ENCODE measurements at regions not wholly inside any gene's neighbourhood (a gene's known extent, or its start where the extent isn't known, plus 50 kb on each side); places are given as distances from the start of the nearest gene placed in this dataset.

- Histone ChIP-seq H3K4me3 (ENCODE audit: low read length) (no peak overlapping the region), H3K4me1 (ENCODE audit: insufficient read depth, low read length) (no peaks in the 10 kb centered on the region), H3K27ac (ENCODE audit: low read length) (no peak overlapping the region), H3K36me3 (ENCODE audit: insufficient read depth, low read depth, low read length) (no peaks in the 10 kb centered on the region), H3K27me3 (ENCODE audit: insufficient read depth, low read length) (no peaks in the 10 kb centered on the region), H3K9ac (ENCODE audit: low read depth, low read length) (no peak overlapping the region), H3K9me3 (ENCODE audit: insufficient read depth, low read depth, low read length) (no peaks in the 10 kb centered on the region)
Observed at GRCh38 chr1:185492089-185492825, 175.2 kb upstream of the IVNS1ABP start.

GRCh38 chr1:185491604-185492003 lies 174.6 kb upstream of the IVNS1ABP start:
- Histone ChIP-seq H3K36me3 (ENCODE audit: insufficient read depth, low read depth, low read length) (no peaks in the 10 kb centered on the region), H3K4me3 (ENCODE audit: low read length) (no peak overlapping the region), H3K27me3 (ENCODE audit: insufficient read depth, low read length) (no peaks in the 10 kb centered on the region), H3K27ac (ENCODE audit: low read length) (no peak overlapping the region), H3K9me3 (ENCODE audit: insufficient read depth, low read depth, low read length) (no peaks in the 10 kb centered on the region), H3K4me1 (ENCODE audit: insufficient read depth, low read length) (no peaks in the 10 kb centered on the region), H3K9ac (ENCODE audit: low read depth, low read length) (no peak overlapping the region)

GRCh38 chr1:185490924-185491323 lies 173.9 kb upstream of the IVNS1ABP start:
- no peak overlapping the region for H3K4me3 ChIP-seq (ENCODE audit: low read length)
- H3K9me3 ChIP-seq (ENCODE audit: insufficient read depth, low read depth, low read length), result no peaks in the 10 kb centered on the region
- H3K36me3 ChIP-seq (ENCODE audit: insufficient read depth, low read depth, low read length), result no peaks in the 10 kb centered on the region
- no peak overlapping the region for H3K27ac ChIP-seq (ENCODE audit: low read length)
- no peak overlapping the region for H3K9ac ChIP-seq (ENCODE audit: low read depth, low read length)
- no peaks in the 10 kb centered on the region for H3K27me3 ChIP-seq (ENCODE audit: insufficient read depth, low read length)
- H3K4me1 ChIP-seq (ENCODE audit: insufficient read depth, low read length), result no peaks in the 10 kb centered on the region

- H3K4me3 ChIP-seq (ENCODE audit: low read length), result no peak overlapping the region
- no peaks in the 10 kb centered on the region for H3K9me3 ChIP-seq (ENCODE audit: insufficient read depth, low read depth, low read length)
- no peaks in the 10 kb centered on the region for H3K27me3 ChIP-seq (ENCODE audit: insufficient read depth, low read length)
- no peaks in the 10 kb centered on the region for H3K4me1 ChIP-seq (ENCODE audit: insufficient read depth, low read length)
- H3K36me3 ChIP-seq (ENCODE audit: insufficient read depth, low read depth, low read length), result no peaks in the 10 kb centered on the region
- H3K27ac ChIP-seq (ENCODE audit: low read length), result no peak overlapping the region
- no peak overlapping the region for H3K9ac ChIP-seq (ENCODE audit: low read depth, low read length)
Observed at GRCh38 chr1:185489406-185489805, 172.4 kb upstream of the IVNS1ABP start.

- Histone ChIP-seq H3K36me3 (ENCODE audit: insufficient read depth, low read depth, low read length) (no peaks in the 10 kb centered on the region), H3K27me3 (ENCODE audit: insufficient read depth, low read length) (no peaks in the 10 kb centered on the region), H3K4me1 (ENCODE audit: insufficient read depth, low read length) (no peaks in the 10 kb centered on the region), H3K27ac (ENCODE audit: low read length) (no peak overlapping the region), H3K4me3 (ENCODE audit: low read length) (no peak overlapping the region), H3K9ac (ENCODE audit: low read depth, low read length) (no peak overlapping the region), H3K9me3 (ENCODE audit: insufficient read depth, low read depth, low read length) (no peaks in the 10 kb centered on the region)
Observed at GRCh38 chr1:185488808-185489207, 171.8 kb upstream of the IVNS1ABP start.

GRCh38 chr1:185487936-185488335 lies 170.9 kb upstream of the IVNS1ABP start:
- no peak overlapping the region for H3K9ac ChIP-seq (ENCODE audit: low read depth, low read length)
- no peak overlapping the region for H3K4me3 ChIP-seq (ENCODE audit: low read length)
- H3K27me3 ChIP-seq (ENCODE audit: insufficient read depth, low read length), result no peaks in the 10 kb centered on the region
- no peaks in the 10 kb centered on the region for H3K36me3 ChIP-seq (ENCODE audit: insufficient read depth, low read depth, low read length)
- H3K9me3 ChIP-seq (ENCODE audit: insufficient read depth, low read depth, low read length), result no peaks in the 10 kb centered on the region
- no peaks in the 10 kb centered on the region for H3K4me1 ChIP-seq (ENCODE audit: insufficient read depth, low read length)
- no peak overlapping the region for H3K27ac ChIP-seq (ENCODE audit: low read length)

GRCh38 chr1:185487026-185487425 lies 170.0 kb upstream of the IVNS1ABP start:
- H3K9ac ChIP-seq (ENCODE audit: low read depth, low read length), result no peak overlapping the region
- H3K4me1 ChIP-seq (ENCODE audit: insufficient read depth, low read length), result no peaks in the 10 kb centered on the region
- no peaks in the 10 kb centered on the region for H3K27me3 ChIP-seq (ENCODE audit: insufficient read depth, low read length)
- no peak overlapping the region for H3K4me3 ChIP-seq (ENCODE audit: low read length)
- H3K9me3 ChIP-seq (ENCODE audit: insufficient read depth, low read depth, low read length), result no peaks in the 10 kb centered on the region
- no peaks in the 10 kb centered on the region for H3K36me3 ChIP-seq (ENCODE audit: insufficient read depth, low read depth, low read length)
- H3K27ac ChIP-seq (ENCODE audit: low read length), result no peak overlapping the region

GRCh38 chr1:185486346-185486745 lies 169.3 kb upstream of the IVNS1ABP start:
- no peaks in the 10 kb centered on the region for H3K9me3 ChIP-seq (ENCODE audit: insufficient read depth, low read depth, low read length)
- H3K27me3 ChIP-seq (ENCODE audit: insufficient read depth, low read length), result no peaks in the 10 kb centered on the region
- no peaks in the 10 kb centered on the region for H3K36me3 ChIP-seq (ENCODE audit: insufficient read depth, low read depth, low read length)
- H3K4me1 ChIP-seq (ENCODE audit: insufficient read depth, low read length), result no peaks in the 10 kb centered on the region
- H3K27ac ChIP-seq (ENCODE audit: low read length), result no peak overlapping the region
- H3K9ac ChIP-seq (ENCODE audit: low read depth, low read length), result no peak overlapping the region
- H3K4me3 ChIP-seq (ENCODE audit: low read length), result no peak overlapping the region

GRCh38 chr1:185483664-185484450 lies 166.8 kb upstream of the IVNS1ABP start:
- Histone ChIP-seq H3K9ac (ENCODE audit: low read depth, low read length) (no peak overlapping the region), H3K9me3 (ENCODE audit: insufficient read depth, low read depth, low read length) (no peaks in the 10 kb centered on the region), H3K36me3 (ENCODE audit: insufficient read depth, low read depth, low read length) (no peaks in the 10 kb centered on the region), H3K4me3 (ENCODE audit: low read length) (no peak overlapping the region), H3K4me1 (ENCODE audit: insufficient read depth, low read length) (no peaks in the 10 kb centered on the region), H3K27ac (ENCODE audit: low read length) (no peak overlapping the region), H3K27me3 (ENCODE audit: insufficient read depth, low read length) (no peaks in the 10 kb centered on the region)

GRCh38 chr1:185483217-185483616 lies 166.2 kb upstream of the IVNS1ABP start:
- H3K4me3 ChIP-seq (ENCODE audit: low read length), result no peak overlapping the region
- H3K9ac ChIP-seq (ENCODE audit: low read depth, low read length), result no peak overlapping the region
- no peak overlapping the region for H3K27ac ChIP-seq (ENCODE audit: low read length)
- no peaks in the 10 kb centered on the region for H3K27me3 ChIP-seq (ENCODE audit: insufficient read depth, low read length)
- H3K4me1 ChIP-seq (ENCODE audit: insufficient read depth, low read length), result no peaks in the 10 kb centered on the region
- H3K9me3 ChIP-seq (ENCODE audit: insufficient read depth, low read depth, low read length), result no peaks in the 10 kb centered on the region
- H3K36me3 ChIP-seq (ENCODE audit: insufficient read depth, low read depth, low read length), result no peaks in the 10 kb centered on the region

GRCh38 chr1:185480545-185480944 lies 163.5 kb upstream of the IVNS1ABP start:
- H3K27ac ChIP-seq (ENCODE audit: low read length), result no peak overlapping the region
- H3K36me3 ChIP-seq (ENCODE audit: insufficient read depth, low read depth, low read length), result no peaks in the 10 kb centered on the region
- H3K9me3 ChIP-seq (ENCODE audit: insufficient read depth, low read depth, low read length), result no peaks in the 10 kb centered on the region
- H3K4me1 ChIP-seq (ENCODE audit: insufficient read depth, low read length), result no peaks in the 10 kb centered on the region
- no peak overlapping the region for H3K4me3 ChIP-seq (ENCODE audit: low read length)
- no peaks in the 10 kb centered on the region for H3K27me3 ChIP-seq (ENCODE audit: insufficient read depth, low read length)
- no peak overlapping the region for H3K9ac ChIP-seq (ENCODE audit: low read depth, low read length)

- no peak overlapping the region for H3K9ac ChIP-seq (ENCODE audit: low read depth, low read length)
- H3K4me1 ChIP-seq (ENCODE audit: insufficient read depth, low read length), result no peaks in the 10 kb centered on the region
- no peaks in the 10 kb centered on the region for H3K9me3 ChIP-seq (ENCODE audit: insufficient read depth, low read depth, low read length)
- no peak overlapping the region for H3K27ac ChIP-seq (ENCODE audit: low read length)
- no peaks in the 10 kb centered on the region for H3K27me3 ChIP-seq (ENCODE audit: insufficient read depth, low read length)
- no peak overlapping the region for H3K4me3 ChIP-seq (ENCODE audit: low read length)
- H3K36me3 ChIP-seq (ENCODE audit: insufficient read depth, low read depth, low read length), result no peaks in the 10 kb centered on the region
Observed at GRCh38 chr1:185479796-185480195, 162.8 kb upstream of the IVNS1ABP start.
